ENCODE measurements at regions not wholly inside any gene's neighbourhood (a gene's known extent, or its start where the extent isn't known, plus 50 kb on each side); places are given as distances from the start of the nearest gene placed in this dataset.
A peak's percentile ranks its signal among the peaks of the same experiment; 100 is the strongest.
"Not testable (repeated sequence)": the region's sequence is repeated elsewhere in the genome, so short reads cannot be mapped to it uniquely, and the experiment has no call there.

DNA sequence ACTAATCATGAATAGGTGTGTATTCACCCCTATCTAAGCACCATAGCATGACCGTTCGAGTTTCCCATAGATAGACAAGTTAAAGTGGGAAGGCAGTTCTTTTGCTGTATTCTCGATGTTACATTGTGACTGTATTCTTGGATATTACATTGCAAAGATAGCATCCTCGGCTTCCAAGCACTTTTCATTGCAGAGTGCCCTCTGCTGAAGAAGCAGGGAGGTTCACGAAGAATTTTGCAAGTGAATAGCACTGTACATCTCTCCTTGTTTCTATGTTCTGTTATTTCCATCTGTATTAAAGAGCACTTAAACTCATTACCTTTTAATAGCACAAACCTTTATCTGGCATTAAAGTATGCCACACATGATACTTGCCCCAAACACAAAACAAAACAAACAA, 426.7 kb upstream of the ARX start:
- DNase-seq, result peak; percentile 4

DNA sequence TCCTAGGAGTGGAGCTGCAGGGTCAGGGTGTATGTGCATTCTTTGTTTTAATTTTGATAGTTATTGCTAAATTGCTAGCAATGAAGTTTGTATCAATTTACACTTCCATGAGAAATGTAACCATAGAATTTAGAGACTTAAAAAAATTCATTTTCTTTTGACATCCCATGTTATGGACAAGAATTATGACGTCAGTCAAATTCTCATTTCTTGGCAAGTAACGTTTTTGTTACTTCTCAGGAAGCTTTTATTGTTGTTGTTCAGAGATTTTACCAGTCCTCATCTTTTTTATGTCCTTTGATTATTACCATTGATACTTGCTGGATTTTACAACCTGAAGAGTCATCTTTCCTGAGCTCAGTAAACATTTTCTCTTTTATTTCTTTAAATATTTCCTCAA, 417.5 kb upstream of the ARX start:
- DNase-seq, result no peak

DNA sequence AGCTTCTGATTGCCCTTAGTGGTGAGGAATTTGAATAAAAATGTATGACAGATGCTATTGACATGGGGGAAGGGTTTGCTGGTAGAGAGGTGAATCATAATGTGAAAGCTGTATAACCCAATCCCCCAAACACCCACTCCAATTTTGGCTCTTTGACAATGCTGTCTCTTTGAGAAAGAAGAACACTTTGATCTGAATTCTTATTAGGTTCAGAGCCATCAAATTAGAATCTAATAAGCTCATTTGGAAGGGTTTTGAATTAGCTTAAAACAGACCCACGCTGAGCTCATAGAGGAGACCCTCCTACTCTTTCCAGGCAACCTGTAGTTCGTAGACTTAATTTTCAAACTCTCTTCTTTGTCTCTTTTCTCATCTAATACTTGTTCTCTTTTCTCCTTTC, 416.6 kb upstream of the ARX start:
- DNase-seq, result no peak

DNA sequence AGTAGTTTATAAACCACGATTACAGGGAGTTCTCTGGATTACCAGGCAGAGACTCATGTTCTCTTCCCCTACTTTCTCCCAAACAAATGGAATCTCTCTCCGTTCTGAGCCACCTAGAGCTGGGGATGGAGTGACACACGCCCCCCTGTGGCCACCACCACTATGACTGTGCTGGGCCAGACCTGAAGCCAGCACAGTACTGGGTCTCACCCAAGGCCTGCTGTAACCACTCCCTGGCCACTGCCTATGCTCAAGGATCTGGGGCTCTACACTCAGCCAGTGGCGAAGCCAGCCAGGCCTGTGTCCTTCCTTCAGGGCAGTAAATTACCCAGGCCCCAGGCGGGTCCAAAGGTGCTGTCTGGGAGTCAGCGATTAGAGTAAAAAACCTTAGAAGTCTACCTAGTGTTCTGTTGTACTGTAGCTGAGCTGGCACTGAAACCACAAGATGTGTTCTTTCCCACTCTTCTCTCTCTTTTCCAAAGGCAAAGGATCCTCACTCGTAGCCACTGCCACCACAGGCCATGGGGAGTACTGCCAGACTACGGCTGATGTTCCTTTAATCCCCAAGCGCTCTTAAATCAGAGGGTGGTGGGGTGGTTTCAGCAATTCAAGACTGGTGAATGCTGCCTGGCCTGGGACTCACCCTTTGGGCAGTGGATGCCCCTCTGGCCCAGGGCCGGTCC, 412.2 kb upstream of the ARX start:
- no peak for DNase-seq

DNA sequence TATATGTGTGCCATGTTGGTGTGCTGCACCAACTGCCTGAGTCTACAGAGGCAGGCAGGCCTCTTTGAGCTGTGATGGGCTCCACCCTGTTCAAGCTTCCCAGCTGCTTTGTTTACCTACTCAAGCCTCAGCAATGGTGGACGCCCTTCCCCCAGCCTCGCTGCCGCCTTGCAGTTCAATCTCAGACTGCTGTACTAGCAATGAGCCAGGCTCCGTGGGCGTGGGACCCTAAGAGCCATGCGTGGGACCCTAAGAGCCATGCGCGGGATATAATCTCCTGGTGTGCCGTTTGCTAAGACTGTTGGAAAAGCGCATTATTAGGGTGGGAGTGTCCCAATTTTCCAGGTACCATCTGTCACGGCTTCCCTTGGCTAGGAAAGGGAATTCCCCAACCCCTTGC, 388.4 kb upstream of the ARX start:
- not testable (repeated sequence) for DNase-seq

DNA sequence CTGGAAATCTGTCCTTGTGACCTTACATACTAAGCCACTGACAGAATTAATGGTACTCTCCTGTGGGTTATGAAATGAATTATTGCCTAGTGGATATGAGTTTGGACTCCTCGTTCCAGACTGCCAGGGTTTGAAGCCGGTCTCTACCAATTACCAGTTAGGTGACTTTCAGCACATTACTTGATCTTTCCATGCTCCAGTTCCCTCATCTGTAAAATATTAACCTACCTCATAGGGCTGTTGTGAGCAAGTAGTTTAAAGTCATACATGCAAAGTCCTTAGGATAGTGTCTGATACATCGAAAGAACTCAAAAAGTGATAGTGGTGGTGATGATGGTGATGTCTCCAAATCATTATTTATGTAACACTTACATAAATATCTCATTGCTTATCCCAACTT, 373.5 kb upstream of the ARX start:
- no peak for DNase-seq

GRCh38 chrX:25383196-25383595, 367.4 kb upstream of the ARX start:
- no peak for DNase-seq

GRCh38 chrX:25356456-25356855, 340.7 kb upstream of the ARX start:
- no peak for DNase-seq

DNA sequence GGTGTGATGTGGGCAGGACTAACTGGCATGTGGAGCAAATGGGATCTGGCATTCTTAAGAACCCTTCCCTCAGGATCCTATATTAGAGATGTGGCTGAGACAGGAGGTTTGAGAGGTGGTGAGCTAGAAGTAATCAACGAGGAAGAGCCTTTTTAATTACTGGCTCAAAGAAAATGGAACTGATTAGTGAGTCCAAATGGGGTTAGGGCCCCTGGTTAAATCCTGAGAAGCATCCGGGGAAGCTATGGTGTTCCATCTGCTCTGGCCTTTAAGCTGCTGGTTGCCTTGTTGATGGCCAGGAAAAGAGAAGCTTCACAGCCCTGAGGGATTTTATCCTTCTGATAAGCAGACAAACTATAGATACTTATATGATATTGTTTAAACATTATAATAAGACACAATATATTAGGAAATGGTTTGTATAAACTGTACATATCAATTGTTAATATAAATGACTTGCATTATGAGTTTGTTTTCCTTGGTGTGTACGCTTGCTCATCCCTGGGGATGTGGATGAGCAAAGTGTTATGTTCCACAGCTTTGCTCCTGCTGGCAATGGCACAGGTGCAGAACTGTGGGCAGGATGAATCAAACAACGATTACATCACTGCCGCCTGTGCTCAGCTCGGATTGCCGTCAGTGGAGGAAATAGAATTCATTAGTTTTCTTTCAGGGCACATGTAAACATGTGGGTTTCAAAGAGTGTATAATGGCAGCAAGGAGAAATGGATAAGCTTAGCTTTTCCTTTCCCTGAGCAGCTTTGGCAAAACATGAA, 328.6 kb upstream of the ARX start:
- peak; percentile 6 for DNase-seq

- no peak for DNase-seq
Observed at GRCh38 chrX:25343060-25343459, 327.3 kb upstream of the ARX start.

GRCh38 chrX:25337841-25338240, 322.1 kb upstream of the ARX start:
- DNase-seq, result no peak

DNA sequence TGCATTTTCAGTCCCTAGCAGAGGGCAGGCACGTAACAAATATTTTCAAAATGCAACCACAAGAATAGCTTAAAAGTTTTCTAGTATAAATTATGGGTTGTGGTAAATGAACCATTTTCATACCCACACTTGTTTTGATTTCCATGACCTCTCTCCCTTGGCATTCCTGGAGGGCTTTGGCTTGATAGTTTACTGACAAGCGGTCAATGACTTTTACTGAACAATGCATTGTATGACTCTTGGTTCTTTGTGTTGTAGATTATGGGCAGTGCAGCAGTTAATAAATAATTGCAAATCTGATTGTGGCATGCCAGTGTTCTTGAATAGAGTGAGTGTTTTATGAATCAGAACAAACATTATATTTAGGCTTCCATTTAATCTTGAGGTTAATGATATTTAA, 285.2 kb upstream of the ARX start:
- DNase-seq, result no peak

DNA sequence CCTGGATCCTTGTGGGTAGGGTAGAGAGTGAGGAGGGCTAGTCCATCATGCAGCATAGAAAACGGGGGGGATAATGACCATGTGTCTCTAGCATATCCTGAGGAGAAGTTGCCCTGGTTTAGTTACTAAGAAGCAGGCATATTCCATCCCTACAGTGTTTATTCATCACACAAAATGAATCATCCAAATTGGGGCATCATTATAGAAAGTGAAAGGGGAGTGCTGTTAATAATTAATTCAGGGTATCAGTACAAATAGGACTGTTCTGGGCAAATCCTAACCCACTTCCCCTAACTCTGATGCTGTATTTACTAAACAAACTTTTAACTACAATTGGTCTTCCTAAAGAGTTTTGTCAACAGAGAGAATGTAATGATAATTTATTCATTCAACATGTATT, 281.1 kb upstream of the ARX start:
- no peak for DNase-seq

DNA sequence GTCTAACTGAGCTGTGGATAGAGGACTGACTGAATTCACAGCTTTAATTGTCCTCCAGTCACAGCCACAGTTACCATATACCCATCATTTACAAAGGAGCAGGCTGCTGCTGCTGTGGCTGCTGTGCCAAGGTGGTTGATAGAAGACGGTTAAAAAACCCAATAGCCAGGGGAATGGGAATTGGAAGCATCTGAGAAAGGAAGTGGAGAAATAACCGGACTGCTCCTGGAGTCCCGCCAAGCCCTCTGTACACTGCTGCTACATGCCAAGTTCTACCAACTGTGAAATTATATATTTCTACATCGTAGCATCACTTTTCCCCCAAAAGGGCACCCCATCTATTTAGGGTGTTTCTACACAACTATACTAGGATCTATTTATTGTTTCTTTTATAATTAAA, 279.7 kb upstream of the ARX start:
- no peak for DNase-seq

GRCh38 chrX:25290132-25290531, 274.4 kb upstream of the ARX start:
- DNase-seq, result no peak

DNA sequence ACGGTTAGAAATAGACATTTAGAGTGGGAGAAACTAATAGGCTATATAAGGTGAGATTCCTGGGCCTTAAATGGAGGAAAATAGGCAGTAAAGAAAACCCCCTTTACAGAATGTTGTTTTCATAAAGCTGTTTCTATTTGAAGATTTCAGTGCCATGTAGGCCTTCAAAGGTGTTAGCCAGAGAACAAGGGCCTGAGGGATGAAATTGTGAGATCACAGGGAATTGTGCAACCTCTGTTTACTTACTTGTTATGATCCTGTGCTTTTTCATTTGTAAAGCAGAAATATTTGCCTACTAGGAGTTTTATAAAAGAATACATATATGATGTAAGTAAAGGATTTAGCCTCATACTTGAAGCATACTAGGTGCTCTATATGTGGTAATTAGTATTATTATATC, 272.9 kb upstream of the ARX start:
- DNase-seq, result no peak

GRCh38 chrX:25287521-25287920, 271.8 kb upstream of the ARX start:
- no peak for DNase-seq

DNA sequence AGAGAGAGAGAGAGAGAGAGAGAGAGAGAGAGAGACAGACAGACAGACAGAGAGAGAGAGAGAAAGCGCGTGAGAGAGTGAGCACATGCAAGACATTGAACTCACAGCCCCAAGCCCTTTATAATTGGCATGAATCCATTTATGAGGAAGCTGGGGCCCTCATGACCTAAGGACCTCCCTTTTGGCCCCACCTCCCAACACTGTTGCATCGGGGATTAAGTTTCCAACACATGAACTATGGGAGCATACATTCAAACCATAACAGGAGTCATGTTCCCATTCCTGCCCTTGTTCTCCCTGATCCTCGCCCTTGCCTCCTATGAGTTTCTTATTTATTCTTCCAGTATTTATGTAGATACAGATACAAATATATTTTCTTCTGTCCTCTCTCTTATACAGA, 269.8 kb upstream of the ARX start:
- no peak for DNase-seq

- DNase-seq, result no peak
Observed at GRCh38 chrX:25279510-25279909, 263.7 kb upstream of the ARX start.

GRCh38 chrX:25278341-25278740, 262.6 kb upstream of the ARX start:
- no peak for DNase-seq

GRCh38 chrX:25277574-25277973, 261.8 kb upstream of the ARX start:
- DNase-seq, result no peak

- no peak for DNase-seq
Observed at GRCh38 chrX:25275159-25275558, 259.4 kb upstream of the ARX start.

DNA sequence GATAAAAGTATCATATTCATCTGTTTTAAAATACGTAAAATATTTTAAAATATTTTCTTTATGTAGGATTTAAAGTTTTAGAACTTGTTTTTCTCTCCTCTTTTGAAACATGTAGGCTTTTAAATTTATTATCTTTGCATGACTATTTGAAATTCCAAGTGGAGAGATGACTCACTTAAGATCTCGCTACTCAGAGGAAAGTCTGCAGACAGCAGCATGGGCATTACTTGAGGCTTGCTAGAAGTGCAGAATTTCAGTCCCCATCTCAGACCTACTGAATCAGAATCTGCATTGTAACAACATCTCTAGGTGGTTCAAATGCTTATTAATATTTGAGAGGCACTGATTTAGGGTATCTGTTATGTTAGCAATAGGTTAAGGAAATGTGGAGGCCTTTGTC, 225.7 kb upstream of the ARX start:
- no peak for DNase-seq

GRCh38 chrX:25226151-25226550, 210.4 kb upstream of the ARX start:
- no peak for DNase-seq

DNA sequence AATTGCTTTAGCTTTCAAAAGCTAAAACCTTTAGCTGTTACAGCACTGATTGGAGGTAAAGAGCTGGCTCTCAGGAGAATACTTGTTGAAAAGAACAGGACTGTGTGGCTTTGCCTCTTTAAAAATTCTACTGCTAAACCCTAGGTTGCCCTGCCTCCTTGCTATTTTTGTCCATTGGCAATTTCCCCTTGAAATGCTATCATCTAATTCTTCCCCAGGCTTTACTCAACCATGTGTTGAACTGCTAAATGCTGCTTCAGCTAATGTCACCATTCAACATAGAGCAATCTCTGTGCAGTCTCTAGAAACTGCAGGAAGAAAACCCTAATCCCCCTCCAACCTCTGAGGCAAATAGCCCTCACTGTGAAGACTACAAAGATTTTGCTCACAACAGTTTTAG, 203.7 kb upstream of the ARX start:
- no peak for DNase-seq
